Endothelial cell of umbilical vein (primary cell): ENCODE measurements at regions not wholly inside any gene's neighbourhood (a gene's known extent, or its start where the extent isn't known, plus 50 kb on each side); places are given as distances from the start of the nearest gene placed in this dataset.

Experiments
- BruUV-seq: library from RNA; stranded (reverse); fragments of 400-500 nt; replicated peaks from 2 replicates; lab custom pipeline; 2021; lab: Mats Ljungman, UMichigan
- CTCF ChIA-PET: fragments of 300-600, 350-600 bp; sonication (Branson Sonifier 250); formaldehyde crosslinking; loops from one replicate; lab custom pipeline; 2021; ENCODE audit warnings: antibody characterized with exemption, inconsistent platforms; lab: Charles Lee
- POLR2A ChIA-PET: fragments of 300-600, 350-600 bp; sonication (Branson Sonifier 250); formaldehyde crosslinking; loops from one replicate; lab custom pipeline; 2021; ENCODE audit warnings: antibody characterized with exemption, inconsistent platforms; lab: Charles Lee
- DNase-seq: peaks from one replicate; pipeline ENCODE4 v3.0.0-alpha.2; 2011; ENCODE audit warnings: low read depth, low spot score
- FAIRE-seq: peaks from 2 replicates; lab custom pipeline; 2011; peaks lifted over from hg19 to GRCh38; lab: Jason Lieb, UNC
- H2AFZ ChIP-seq: 2 replicates; pipeline ENCODE4 v1.6.0; 2012; ENCODE audit warnings: low read depth, low read length, control low read depth, inconsistent platforms
- H3K27ac ChIP-seq: 2 replicates; pipeline ENCODE4 v1.5.1; 2011; ENCODE audit warnings: low read depth, mild to moderate bottlenecking, control low read depth, low read length, moderate library complexity; ENCODE audit not compliant: insufficient read depth
- H3K27me3 ChIP-seq, 2 experiments: 2 replicates each; pipeline versions ENCODE4 v1.6.0 to v1.6.1; 2011; ENCODE audit warnings: low read length in 2 of 2, mixed read lengths in 1 of 2; ENCODE audit not compliant: control insufficient read depth in 2 of 2, insufficient read depth in 2 of 2
- H3K36me3 ChIP-seq, 2 experiments: 2 replicates in 1 of 2; 3 replicates in 1 of 2; pipeline ENCODE4 v1.5.1; 2011; ENCODE audit warnings: low read length in 2 of 2, mild to moderate bottlenecking in 1 of 2, moderate library complexity in 1 of 2; ENCODE audit not compliant: control insufficient read depth in 2 of 2, insufficient read depth in 2 of 2; ENCODE audit errors: extremely low read depth in 1 of 2
- H3K4me1 ChIP-seq: 3 replicates; pipeline ENCODE4 v1.5.1; 2011; ENCODE audit warnings: mild to moderate bottlenecking, low read length; ENCODE audit not compliant: control insufficient read depth, insufficient read depth; ENCODE audit errors: extremely low read depth
- H3K4me2 ChIP-seq: 2 replicates; pipeline ENCODE4 v1.6.1; 2011; ENCODE audit warnings: low read length, control low read depth, mixed read lengths; ENCODE audit not compliant: insufficient read depth
- H3K4me3 ChIP-seq, 3 experiments: fragments of 200-600 bp in 1 of 3; sonication (generic), shearing (Covaris generic) in 1 of 3; replicated peaks in 1 of 3; 2 replicates each; pipeline ENCODE4 v1.5.1; 2011 to 2016; ENCODE audit warnings: control low read depth in 3 of 3, low read length in 3 of 3, mild to moderate bottlenecking in 2 of 3, inconsistent platforms in 1 of 3, low read depth in 1 of 3, moderate library complexity in 1 of 3; ENCODE audit not compliant: insufficient read depth in 1 of 3
- H3K79me2 ChIP-seq: 2 replicates; pipeline ENCODE4 v1.6.0; 2012; ENCODE audit warnings: low read length, inconsistent platforms; ENCODE audit not compliant: control insufficient read depth, insufficient read depth
- H3K9ac ChIP-seq: replicated peaks from 2 replicates; pipeline ENCODE3; 2011; ENCODE audit warnings: low read length, control low read depth; ENCODE audit not compliant: insufficient read depth; ENCODE audit errors: extremely low read depth
- H3K9me1 ChIP-seq: replicated peaks from 3 replicates; pipeline ENCODE4 v1.6.0; 2011; ENCODE audit warnings: mild to moderate bottlenecking, low read length; ENCODE audit not compliant: control insufficient read depth, insufficient read depth; ENCODE audit errors: extremely low read depth
- H3K9me3 ChIP-seq: replicated peaks from 2 replicates; pipeline ENCODE4 v1.5.1; 2012; ENCODE audit warnings: low read length, inconsistent platforms; ENCODE audit not compliant: control insufficient read depth, insufficient read depth
- H4K20me1 ChIP-seq: replicated peaks from 2 replicates; pipeline ENCODE3; 2011; ENCODE audit warnings: mild to moderate bottlenecking, low read length; ENCODE audit not compliant: control insufficient read depth, insufficient read depth; ENCODE audit errors: extremely low read depth
- FOS ChIP-seq: IDR thresholded peaks from 2 replicates; pipeline ENCODE4 v1.6.1; 2011; ENCODE audit warnings: mild to moderate bottlenecking, low read length, moderate library complexity, borderline replicate concordance; ENCODE audit not compliant: insufficient read depth
- GATA2 ChIP-seq: IDR thresholded peaks from 2 replicates; pipeline ENCODE4 v1.7.0; 2011; ENCODE audit warnings: low read depth, mild to moderate bottlenecking, moderate library complexity, mixed read lengths, low read length; ENCODE audit not compliant: insufficient read length, insufficient read depth
- MYC ChIP-seq: IDR thresholded peaks from one replicate; pipeline ENCODE4 v1.6.1; 2011; ENCODE audit warnings: mild to moderate bottlenecking, low read depth, low read length
- POLR2A ChIP-seq: IDR thresholded peaks from 2 replicates; pipeline ENCODE4 v1.6.1; 2012; ENCODE audit warnings: low read depth, mild to moderate bottlenecking, control low read depth, low read length
- POLR2AphosphoS5 ChIP-seq: IDR thresholded peaks from 2 replicates; pipeline ENCODE4 v1.6.1; 2012; ENCODE audit warnings: low read depth, mild to moderate bottlenecking, control low read depth, low read length, moderate library complexity; ENCODE audit not compliant: insufficient read depth
- dilution Hi-C: fragments of 300-500 bp; cut with MboI; formaldehyde crosslinking; loops from one replicate; pipeline ENCODE4 v1.15.0; 2019; ENCODE audit warnings: low sequenced_read_pairs; ENCODE audit not compliant: extremely low pct_ligation_motif_present
- intact Hi-C: fragments of 100-400 bp; cut with micrococcal nuclease; formaldehyde crosslinking; loops from one replicate; pipeline ENCODE4 v1.10.0; 2022
- TF ChIP-seq, protein P1 (sequence below), 2 donors: IDR thresholded peaks; 1 replicate in 1 of 2; 2 replicates in 1 of 2; pipeline ENCODE4 v1.5.1; 2011; ENCODE audit warnings: low read length in 2 of 2, mild to moderate bottlenecking in 2 of 2, moderate library complexity in 2 of 2, control low read depth in 1 of 2, inconsistent platforms in 1 of 2, low read depth in 1 of 2; ENCODE audit not compliant: insufficient read depth in 1 of 2; ENCODE audit errors: extremely low read depth in 1 of 2
- TF ChIP-seq, protein P2 (sequence below): IDR thresholded peaks from 2 replicates; pipeline ENCODE4 v1.6.1; 2011; ENCODE audit not compliant: insufficient read depth, insufficient read length

DNA sequence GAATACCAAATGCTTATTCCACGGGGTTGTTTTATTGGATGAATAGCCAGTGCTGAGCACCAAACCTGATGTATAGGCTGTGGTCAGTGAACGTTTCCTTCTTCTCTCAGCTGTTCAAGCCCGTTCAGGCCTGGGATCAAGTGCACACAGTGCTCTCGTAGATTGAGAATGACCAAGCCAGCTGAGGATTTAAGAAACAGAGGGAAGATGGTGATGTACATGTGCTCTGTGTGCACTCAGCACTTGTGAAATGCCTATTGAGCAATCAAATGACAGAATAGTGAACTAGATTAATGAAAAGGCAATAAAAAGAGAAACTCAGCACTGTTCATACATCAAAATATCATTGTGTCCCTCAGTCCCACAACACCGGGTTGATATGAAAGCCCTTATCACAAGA, 302.5 kb downstream of the BMPER start:
- no peaks in the 10 kb centered on the region for H3K27me3 ChIP-seq
- H4K20me1 ChIP-seq: no peaks in the 10 kb centered on the region
- H3K4me1 ChIP-seq: no peaks in the 10 kb centered on the region
- H3K4me3 ChIP-seq: no peak overlapping the region
- no peaks in the 10 kb centered on the region for H3K9me3 ChIP-seq
- H3K9me1 ChIP-seq: no peaks in the 10 kb centered on the region
- H3K79me2 ChIP-seq: no peaks in the 10 kb centered on the region
- no peaks in the 10 kb centered on the region for H3K36me3 ChIP-seq
- DNase-seq (no peak), FAIRE-seq (no peak)
- ChIA-PET POLR2A (no interaction called here), CTCF (no interaction called here)
- dilution Hi-C loops (no loop called here), intact Hi-C loops (no loop called here)
- H3K4me2 ChIP-seq: no peak overlapping the region
- no TSS peak for BruUV-seq
- TF ChIP-seq, protein P1, sequence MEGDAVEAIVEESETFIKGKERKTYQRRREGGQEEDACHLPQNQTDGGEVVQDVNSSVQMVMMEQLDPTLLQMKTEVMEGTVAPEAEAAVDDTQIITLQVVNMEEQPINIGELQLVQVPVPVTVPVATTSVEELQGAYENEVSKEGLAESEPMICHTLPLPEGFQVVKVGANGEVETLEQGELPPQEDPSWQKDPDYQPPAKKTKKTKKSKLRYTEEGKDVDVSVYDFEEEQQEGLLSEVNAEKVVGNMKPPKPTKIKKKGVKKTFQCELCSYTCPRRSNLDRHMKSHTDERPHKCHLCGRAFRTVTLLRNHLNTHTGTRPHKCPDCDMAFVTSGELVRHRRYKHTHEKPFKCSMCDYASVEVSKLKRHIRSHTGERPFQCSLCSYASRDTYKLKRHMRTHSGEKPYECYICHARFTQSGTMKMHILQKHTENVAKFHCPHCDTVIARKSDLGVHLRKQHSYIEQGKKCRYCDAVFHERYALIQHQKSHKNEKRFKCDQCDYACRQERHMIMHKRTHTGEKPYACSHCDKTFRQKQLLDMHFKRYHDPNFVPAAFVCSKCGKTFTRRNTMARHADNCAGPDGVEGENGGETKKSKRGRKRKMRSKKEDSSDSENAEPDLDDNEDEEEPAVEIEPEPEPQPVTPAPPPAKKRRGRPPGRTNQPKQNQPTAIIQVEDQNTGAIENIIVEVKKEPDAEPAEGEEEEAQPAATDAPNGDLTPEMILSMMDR (IDR thresholded peaks at IDR 0.05; ENCODE audit: extremely low read depth in 1 of 2, insufficient read depth in 1 of 2, low read depth in 1 of 2, low read length in 2 of 2): no peak
- TF ChIP-seq MYC (no peak), FOS (no peak), POLR2A (no peak)
- H2AFZ ChIP-seq: no peak overlapping the region
- no peak overlapping the region for H3K27ac ChIP-seq
- no peak overlapping the region for H3K9ac ChIP-seq

DNA sequence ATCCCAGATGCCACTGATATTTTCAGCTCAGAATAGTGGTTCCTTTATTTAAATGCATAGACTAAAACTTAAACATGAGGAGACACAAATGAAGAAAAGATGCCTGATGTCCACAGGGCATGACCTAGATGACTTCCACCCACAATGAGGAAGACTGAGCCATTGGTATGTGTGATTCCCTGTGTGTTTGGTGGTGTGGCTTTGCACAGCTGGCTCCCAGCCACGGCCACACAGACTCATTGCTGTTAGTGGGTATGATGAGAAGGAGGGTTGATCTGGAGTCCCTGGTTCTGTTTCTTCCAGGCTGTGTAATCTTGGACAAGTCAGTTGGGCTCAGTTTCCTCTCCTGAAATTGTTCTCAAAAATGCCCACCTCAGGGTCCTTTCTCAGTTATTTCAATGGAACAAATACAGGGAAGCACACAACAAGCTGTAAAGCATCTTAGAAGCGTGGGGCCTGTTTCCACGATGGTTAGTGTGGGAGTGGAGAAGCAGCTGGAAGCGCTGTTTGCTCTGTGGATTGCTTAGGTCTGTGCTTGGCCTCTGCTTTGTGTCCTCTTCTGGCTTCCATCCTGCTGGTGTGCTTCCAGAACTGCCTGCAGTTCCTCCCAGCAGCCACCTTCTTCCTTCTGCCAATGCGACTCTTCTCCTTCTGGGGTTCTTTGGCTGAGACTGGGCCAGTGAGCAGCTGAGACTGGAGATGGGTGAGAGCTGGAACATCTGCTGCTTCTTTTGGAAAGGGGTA, 303.7 kb downstream of the BMPER start:
- Histone ChIP-seq H3K4me2 (no peak overlapping the region), H3K27ac (no peak overlapping the region), H4K20me1 (no peaks in the 10 kb centered on the region), H3K4me1 (no peaks in the 10 kb centered on the region), H3K27me3 (no peaks in the 10 kb centered on the region), H3K9me1 (no peaks in the 10 kb centered on the region), H3K9me3 (no peaks in the 10 kb centered on the region), H3K79me2 (no peaks in the 10 kb centered on the region), H3K36me3 (no peaks in the 10 kb centered on the region), H2AFZ (no peak overlapping the region), H3K4me3 (no peak overlapping the region), H3K9ac (no peak overlapping the region)
- POLR2A ChIA-PET: no interaction called here
- DNase-seq (no peak), FAIRE-seq (no peak)
- intact Hi-C loops: no loop called here
- dilution Hi-C loops: no loop called here
- TF ChIP-seq FOS (no peak), GATA2 (no peak), POLR2A (no peak), POLR2AphosphoS5 (no peak), MYC (no peak)
- TF ChIP-seq, protein P2, sequence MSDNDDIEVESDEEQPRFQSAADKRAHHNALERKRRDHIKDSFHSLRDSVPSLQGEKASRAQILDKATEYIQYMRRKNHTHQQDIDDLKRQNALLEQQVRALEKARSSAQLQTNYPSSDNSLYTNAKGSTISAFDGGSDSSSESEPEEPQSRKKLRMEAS: no peak
- BruUV-seq: no TSS peak
- CTCF ChIA-PET: no interaction called here
